Natural killer cell treated with Interleukin-12 subunit alpha and Interleukin-12 subunit beta and Interleukin-15 and Interleukin-18, amount 100 ng/mL, for 72 hours (primary cell): ENCODE measurements at regions not wholly inside any gene's neighbourhood (a gene's known extent, or its start where the extent isn't known, plus 50 kb on each side); places are given as distances from the start of the nearest gene placed in this dataset.

ENCODE experiments used
- ATAC-seq, 2 donors: fragments of 150-1000 bp; cut with Tn5 transposase in 1 of 2; sonication (Bioruptor Pico), chemical (Tn5 transposase) in 1 of 2; 2 replicates each; pipeline ENCODE4 v1.10.0; 2021
- DNase-seq: peaks from one replicate; pipeline ENCODE4 v3.0.0; 2022; ENCODE audit warnings: low spot score
- H3K27ac Mint-ChIP-seq, 2 donors: 1 replicate in 1 of 2; 2 replicates in 1 of 2; pipeline ENCODE4 v1.8.0; 2022; ENCODE audit warnings: mixed read lengths in 2 of 2, mild to moderate bottlenecking in 1 of 2, moderate library complexity in 1 of 2
- H3K27me3 Mint-ChIP-seq, 2 donors: 1 replicate in 1 of 2; 2 replicates in 1 of 2; pipeline ENCODE4 v1.8.0; 2022; ENCODE audit warnings: mixed read lengths in 2 of 2
- H3K36me3 Mint-ChIP-seq: one replicate; pipeline ENCODE4 v1.8.0; 2022; ENCODE audit warnings: mixed read lengths
- H3K4me1 Mint-ChIP-seq, 2 donors: 1 replicate in 1 of 2; 2 replicates in 1 of 2; pipeline ENCODE4 v1.8.0; 2022; ENCODE audit warnings: low read depth in 2 of 2, mixed read lengths in 2 of 2, mild to moderate bottlenecking in 1 of 2
- H3K4me3 Mint-ChIP-seq: one replicate; pipeline ENCODE4 v1.8.0; 2022; ENCODE audit warnings: mixed read lengths
- H3K9me3 Mint-ChIP-seq: 2 replicates; pipeline ENCODE4 v1.8.0; 2022; ENCODE audit warnings: mixed read lengths

- DNase-seq = no peak
- ATAC-seq = no peak
- no peaks in the 10 kb centered on the region for H3K36me3 Mint-ChIP-seq
- H3K27me3 Mint-ChIP-seq = peaks cover 0 to 9% of the 10 kb centered on the region in 2 donors
- H3K27ac Mint-ChIP-seq = no peak overlapping the region
- no peak overlapping the region for H3K4me3 Mint-ChIP-seq
- H3K4me1 Mint-ChIP-seq = peaks cover 2 to 6% of the 10 kb centered on the region in 2 donors
- no peaks in the 10 kb centered on the region for H3K9me3 Mint-ChIP-seq
Measured at GRCh38 chr12:91582811-91583210, 400.2 kb upstream of the DCN start.

DNA sequence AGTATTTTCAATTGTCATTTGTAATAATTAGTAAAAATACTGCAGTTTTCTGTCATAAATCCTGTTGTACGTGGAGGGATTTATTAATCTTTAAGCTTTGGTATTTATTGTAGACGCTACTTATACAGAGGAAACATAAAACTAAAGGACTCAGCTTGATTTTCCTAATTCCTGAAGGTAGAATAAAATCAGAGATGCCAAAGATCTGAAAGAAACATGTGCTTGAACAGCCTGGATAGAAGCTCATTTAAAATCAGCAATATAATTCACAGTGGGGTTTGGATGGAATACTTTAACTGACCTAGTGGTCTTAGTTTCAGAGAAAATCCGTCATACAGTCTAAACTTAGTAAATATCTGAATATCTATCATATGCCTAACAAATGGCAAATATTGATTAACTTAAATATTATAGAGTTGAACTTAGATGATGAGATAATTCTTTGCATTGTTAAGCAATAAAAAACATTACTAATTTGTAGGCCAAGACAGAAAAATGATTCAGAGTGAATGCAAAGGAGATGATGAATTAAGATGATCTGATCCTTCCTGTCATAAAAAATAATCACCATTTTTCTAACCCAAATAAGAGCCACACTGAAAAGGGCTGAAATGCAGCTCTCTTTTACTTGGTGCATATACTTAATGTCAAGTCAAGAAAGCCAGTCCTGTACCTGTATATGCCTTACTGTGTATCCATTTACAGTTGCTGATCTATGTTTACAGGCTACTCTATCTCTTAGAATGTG lies 397.1 kb upstream of the DCN start:
- ATAC-seq (no peak), DNase-seq (no peak)
- no peak overlapping the region for H3K4me3 Mint-ChIP-seq

DNA sequence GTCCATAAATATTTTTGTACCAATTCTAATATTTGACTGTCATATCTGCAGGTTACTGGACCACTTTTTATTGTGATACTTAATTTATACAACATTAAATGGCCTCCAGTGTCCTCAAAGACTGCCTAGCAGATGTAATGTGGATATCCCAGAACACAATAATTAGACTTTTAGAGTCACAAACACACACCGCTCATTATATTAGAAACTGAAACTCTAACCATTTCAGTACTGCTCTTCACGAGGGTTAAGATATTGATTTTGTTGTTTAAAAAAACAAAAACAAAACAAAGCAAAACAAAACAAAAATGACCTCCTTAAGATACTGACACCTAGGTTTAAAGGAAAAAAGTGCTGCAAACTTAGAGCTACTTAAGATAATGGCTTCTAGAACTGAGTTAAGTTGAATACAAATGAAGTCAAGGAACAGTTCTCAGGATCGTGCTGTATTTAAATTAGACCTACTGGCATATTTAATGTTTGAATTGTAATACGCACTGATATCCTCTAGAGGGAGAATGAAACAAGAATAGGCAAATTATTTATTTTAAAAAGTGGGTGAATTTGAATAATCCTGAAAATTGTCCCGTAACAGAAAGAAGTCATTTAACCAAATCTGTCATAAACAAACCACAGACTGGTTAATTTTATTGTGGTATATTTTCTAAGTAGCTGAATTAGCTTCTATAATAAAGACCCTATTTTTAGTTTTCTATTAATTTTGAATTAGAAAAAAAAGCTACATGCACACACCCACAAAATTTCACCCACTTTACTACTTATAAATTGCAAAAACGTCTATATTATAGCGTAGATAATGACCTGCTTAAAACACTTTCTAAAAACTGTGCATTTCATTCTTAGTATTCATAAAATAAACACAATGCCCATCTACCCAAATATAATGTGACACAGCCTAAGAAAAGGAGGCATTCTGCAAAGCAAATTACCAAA lies 395.2 kb upstream of the DCN start:
- peaks cover 0 to 11% of the 10 kb centered on the region in 2 donors for H3K27me3 Mint-ChIP-seq
- peak overlapping the region in 1 of 2 donors; percentile 50 for H3K27ac Mint-ChIP-seq
- no peaks in the 10 kb centered on the region for H3K9me3 Mint-ChIP-seq
- DNase-seq (no peak), ATAC-seq (no peak)
- no peaks in the 10 kb centered on the region for H3K36me3 Mint-ChIP-seq
- H3K4me3 Mint-ChIP-seq = peak overlapping the region; percentile 78
- peaks cover 6 to 8% of the 10 kb centered on the region in 2 donors for H3K4me1 Mint-ChIP-seq

More for the DNA sequence above, 397.1 kb upstream of the DCN start:
- no peak overlapping the region for H3K27ac Mint-ChIP-seq
- H3K27me3 Mint-ChIP-seq = peaks cover 0 to 6% of the 10 kb centered on the region in 2 donors
- no peaks in the 10 kb centered on the region for H3K36me3 Mint-ChIP-seq
- peaks cover 6 to 8% of the 10 kb centered on the region in 2 donors for H3K4me1 Mint-ChIP-seq
- H3K9me3 Mint-ChIP-seq = no peaks in the 10 kb centered on the region

- Mint-ChIP-seq H3K4me3 (no peak overlapping the region), H3K27ac (no peak overlapping the region), H3K27me3 (peaks cover 0 to 14% of the 10 kb centered on the region in 2 donors), H3K4me1 (peaks cover 6 to 8% of the 10 kb centered on the region in 2 donors), H3K36me3 (no peaks in the 10 kb centered on the region), H3K9me3 (no peaks in the 10 kb centered on the region)
- DNase-seq (no peak), ATAC-seq (no peak)
Measured at GRCh38 chr12:91576432-91576831, 393.8 kb upstream of the DCN start.

DNA sequence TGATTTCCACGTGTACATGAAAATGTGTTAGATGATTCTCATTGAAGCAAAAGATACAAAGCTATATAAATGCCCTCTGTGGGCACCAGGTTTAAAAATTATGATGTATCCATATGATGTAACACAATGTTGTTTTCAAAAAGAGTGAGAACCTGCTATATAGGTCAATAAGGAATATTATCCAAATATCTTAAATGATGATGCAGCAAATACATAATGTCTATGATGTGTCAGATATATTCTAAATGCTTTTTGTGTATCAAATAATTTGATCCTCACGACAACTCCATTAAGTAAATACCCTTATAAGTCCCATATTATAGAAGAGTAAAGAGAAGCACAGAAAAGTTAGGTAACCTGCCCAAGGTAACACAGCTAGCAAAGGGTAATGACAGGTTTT lies 393.0 kb upstream of the DCN start:
- H3K9me3 Mint-ChIP-seq = no peaks in the 10 kb centered on the region
- ATAC-seq (no peak), DNase-seq (no peak)
- peaks cover 0 to 18% of the 10 kb centered on the region in 2 donors for H3K27me3 Mint-ChIP-seq
- peaks cover 6 to 8% of the 10 kb centered on the region in 2 donors for H3K4me1 Mint-ChIP-seq
- H3K27ac Mint-ChIP-seq = no peak overlapping the region
- H3K36me3 Mint-ChIP-seq = no peaks in the 10 kb centered on the region
- no peak overlapping the region for H3K4me3 Mint-ChIP-seq

- no peaks in the 10 kb centered on the region for H3K36me3 Mint-ChIP-seq
- H3K27ac Mint-ChIP-seq = no peak overlapping the region
- H3K4me3 Mint-ChIP-seq = no peak overlapping the region
- peaks cover 0 to 18% of the 10 kb centered on the region in 2 donors for H3K27me3 Mint-ChIP-seq
- no peak for ATAC-seq
- no peaks in the 10 kb centered on the region for H3K9me3 Mint-ChIP-seq
- no peak for DNase-seq
- H3K4me1 Mint-ChIP-seq = peaks cover 6 to 8% of the 10 kb centered on the region in 2 donors
Measured at GRCh38 chr12:91574975-91575374, 392.4 kb upstream of the DCN start.

DNA sequence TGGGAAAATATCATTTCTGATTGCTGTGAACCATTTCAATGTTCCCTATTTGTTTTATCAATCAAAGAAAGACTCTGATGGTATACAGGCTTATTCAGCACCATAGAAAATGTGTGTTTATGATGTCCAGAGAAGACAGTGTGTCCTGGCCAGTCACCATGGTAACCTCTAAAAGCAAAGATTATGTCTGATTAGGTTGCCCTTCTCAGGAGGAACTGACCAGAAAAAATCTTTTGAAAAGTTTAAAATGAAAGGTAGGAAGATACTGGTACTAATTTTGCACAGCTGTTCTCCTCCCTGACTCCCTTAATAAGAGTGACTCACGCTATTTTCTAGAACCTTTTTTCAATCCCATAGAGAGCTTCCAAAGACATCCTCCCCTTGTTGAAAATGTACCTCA lies 391.8 kb upstream of the DCN start:
- H3K27me3 Mint-ChIP-seq = peaks cover 0 to 18% of the 10 kb centered on the region in 2 donors
- H3K4me1 Mint-ChIP-seq = peaks cover 6 to 8% of the 10 kb centered on the region in 2 donors
- no peak overlapping the region for H3K27ac Mint-ChIP-seq
- no peak for ATAC-seq
- no peak overlapping the region for H3K4me3 Mint-ChIP-seq
- DNase-seq = no peak
- H3K9me3 Mint-ChIP-seq = no peaks in the 10 kb centered on the region
- no peaks in the 10 kb centered on the region for H3K36me3 Mint-ChIP-seq

DNA sequence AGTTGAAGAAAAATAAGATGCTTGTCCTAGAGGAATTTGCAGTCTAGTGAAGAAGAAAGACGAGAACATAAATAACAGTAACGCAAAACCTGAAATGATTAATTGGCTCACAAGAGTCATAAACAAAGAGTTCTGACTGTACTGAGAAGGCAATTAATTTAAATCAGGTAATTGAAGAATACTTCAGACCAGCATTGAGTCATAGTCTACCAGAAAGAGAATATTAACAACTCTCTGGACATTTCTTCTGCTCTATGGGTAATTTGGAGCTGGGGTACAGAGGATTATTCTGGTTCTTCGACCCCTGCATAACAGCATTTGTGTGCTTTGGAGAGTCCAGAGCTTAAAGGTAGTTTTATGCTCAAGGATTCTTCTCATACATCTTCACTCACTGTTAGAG lies 390.3 kb upstream of the DCN start:
- H3K4me1 Mint-ChIP-seq = peaks cover 2 to 4% of the 10 kb centered on the region in 2 donors
- H3K4me3 Mint-ChIP-seq = no peak overlapping the region
- peaks cover 0 to 18% of the 10 kb centered on the region in 2 donors for H3K27me3 Mint-ChIP-seq
- H3K27ac Mint-ChIP-seq = no peak overlapping the region
- no peaks in the 10 kb centered on the region for H3K9me3 Mint-ChIP-seq
- H3K36me3 Mint-ChIP-seq = no peaks in the 10 kb centered on the region
- DNase-seq (no peak), ATAC-seq (no peak)

DNA sequence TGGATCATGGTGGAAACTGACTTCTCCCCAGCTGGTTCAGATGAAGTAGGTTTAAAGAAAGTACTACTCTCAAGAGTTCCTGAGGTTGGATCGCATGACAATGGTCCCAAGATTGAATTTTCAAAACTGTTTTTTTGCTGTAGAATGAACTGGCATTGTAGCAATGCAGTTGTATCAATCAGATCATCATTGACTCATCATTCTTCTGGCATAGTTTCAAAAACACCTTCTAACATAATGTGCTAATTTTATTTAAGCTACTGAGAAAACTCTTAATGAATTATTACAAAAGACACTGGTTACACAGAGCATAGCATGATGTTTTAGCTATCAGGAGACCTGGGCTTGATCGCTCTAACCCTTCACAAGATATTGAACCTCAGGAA lies 384.5 kb upstream of the DCN start:
- DNase-seq = no peak
- H3K9me3 Mint-ChIP-seq = no peaks in the 10 kb centered on the region

GRCh38 chr12:91566328-91567099 lies 383.9 kb upstream of the DCN start:
- peaks cover 10 to 11% of the 10 kb centered on the region in 2 donors for H3K4me1 Mint-ChIP-seq
- H3K27ac Mint-ChIP-seq = no peak overlapping the region
- no peaks in the 10 kb centered on the region for H3K9me3 Mint-ChIP-seq
- H3K27me3 Mint-ChIP-seq = peaks cover 0 to 9% of the 10 kb centered on the region in 2 donors
- H3K4me3 Mint-ChIP-seq = no peak overlapping the region
- H3K36me3 Mint-ChIP-seq = no peaks in the 10 kb centered on the region
- DNase-seq (no peak), ATAC-seq (no peak)

More for the DNA sequence above, 384.5 kb upstream of the DCN start:
- ATAC-seq = no peak
- Mint-ChIP-seq H3K4me3 (no peak overlapping the region), H3K27ac (no peak overlapping the region), H3K36me3 (no peaks in the 10 kb centered on the region), H3K4me1 (peaks cover 7 to 8% of the 10 kb centered on the region in 2 donors), H3K27me3 (peaks cover 0 to 9% of the 10 kb centered on the region in 2 donors)

DNA sequence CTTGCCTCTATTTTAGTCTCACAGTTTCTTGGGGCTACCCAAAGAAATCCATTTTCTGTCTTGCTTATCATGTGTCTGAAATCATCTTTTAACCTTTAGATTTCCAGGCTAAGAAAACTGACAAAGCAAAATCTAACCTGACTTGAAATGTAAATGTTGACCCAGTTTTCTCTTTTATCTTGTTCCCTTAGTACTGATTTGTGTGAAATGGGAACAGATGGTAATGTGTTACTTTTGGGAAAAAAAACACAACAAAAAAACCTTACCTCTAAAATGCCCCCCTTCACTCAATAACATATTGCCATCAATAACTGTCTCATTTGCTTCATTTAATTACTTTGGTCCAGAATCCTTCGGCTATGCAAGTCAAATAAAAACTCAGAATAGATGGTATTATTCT lies 383.2 kb upstream of the DCN start:
- Mint-ChIP-seq H3K27me3 (peaks cover 0 to 8% of the 10 kb centered on the region in 2 donors), H3K4me3 (no peak overlapping the region), H3K4me1 (peaks cover 10 to 11% of the 10 kb centered on the region in 2 donors), H3K9me3 (no peaks in the 10 kb centered on the region), H3K27ac (no peak overlapping the region), H3K36me3 (no peaks in the 10 kb centered on the region)
- no peak for ATAC-seq
- DNase-seq = no peak

DNA sequence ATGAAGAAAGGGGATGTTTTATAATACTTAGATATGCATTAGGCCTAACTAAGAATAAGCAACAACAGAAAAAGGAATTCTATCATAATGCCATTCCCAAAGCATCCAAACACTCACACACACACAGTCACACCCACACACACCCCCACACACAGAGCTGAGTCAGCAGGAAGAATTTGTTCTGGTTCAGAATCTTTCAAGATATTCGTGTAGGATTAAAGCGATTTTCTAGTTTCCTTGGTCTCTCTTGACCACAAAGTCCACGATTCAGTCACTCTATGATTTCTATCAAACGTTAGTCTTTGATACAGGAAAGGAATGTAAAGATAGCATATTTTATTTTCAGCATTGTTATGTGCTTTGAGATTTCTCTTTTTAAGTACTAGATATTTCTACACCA lies 382.6 kb upstream of the DCN start:
- Mint-ChIP-seq H3K4me3 (no peak overlapping the region), H3K27ac (no peak overlapping the region)

DNA sequence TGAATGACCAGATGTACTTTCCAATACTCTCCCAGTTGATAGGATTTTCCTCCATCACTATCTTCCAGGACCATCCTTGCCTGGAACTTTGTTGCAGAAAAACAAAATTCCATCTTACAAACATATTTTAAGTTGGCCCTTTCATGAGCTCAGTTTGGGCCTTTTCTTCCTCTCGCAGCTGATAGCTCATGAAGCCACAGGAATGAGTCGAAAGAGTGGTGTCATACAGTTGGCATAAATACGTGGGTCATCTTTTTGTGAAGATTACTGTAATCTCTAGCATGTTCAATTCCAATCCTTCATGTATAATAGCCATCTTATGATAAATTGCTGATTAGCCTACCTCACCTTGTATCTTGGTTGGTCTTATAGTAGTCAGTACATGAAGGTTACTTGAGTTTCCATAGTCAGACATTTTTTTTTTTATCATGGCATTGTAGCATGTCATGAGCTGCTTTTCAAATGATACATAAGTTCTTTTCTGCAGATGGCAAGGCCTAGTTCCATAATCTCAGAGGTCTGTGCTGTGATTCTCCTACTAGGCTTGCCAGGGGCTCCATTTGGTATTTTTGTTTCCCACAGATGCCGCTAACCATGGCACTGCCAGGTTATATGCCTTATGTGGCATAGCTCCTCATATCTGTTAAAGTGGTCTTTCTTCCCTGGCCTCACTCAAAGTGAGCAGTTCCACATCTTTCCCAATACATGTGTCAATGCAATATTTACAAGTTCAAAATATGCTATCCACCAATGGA lies 380.6 kb upstream of the DCN start:
- no peaks in the 10 kb centered on the region for H3K9me3 Mint-ChIP-seq
- H3K4me3 Mint-ChIP-seq = no peak overlapping the region
- ATAC-seq (no peak), DNase-seq (no peak)
- H3K27ac Mint-ChIP-seq = no peak overlapping the region
- H3K36me3 Mint-ChIP-seq = peaks cover 9% of the 10 kb centered on the region
- H3K27me3 Mint-ChIP-seq = peaks cover 1 to 15% of the 10 kb centered on the region in 2 donors
- peaks cover 10 to 11% of the 10 kb centered on the region in 2 donors for H3K4me1 Mint-ChIP-seq

More for the DNA sequence above, 382.6 kb upstream of the DCN start:
- peaks cover 0 to 6% of the 10 kb centered on the region in 2 donors for H3K27me3 Mint-ChIP-seq
- no peaks in the 10 kb centered on the region for H3K36me3 Mint-ChIP-seq
- DNase-seq (no peak), ATAC-seq (no peak)
- H3K9me3 Mint-ChIP-seq = no peaks in the 10 kb centered on the region
- H3K4me1 Mint-ChIP-seq = peaks cover 10 to 11% of the 10 kb centered on the region in 2 donors
